Spinal cord (tissue), 9 donors: ENCODE measurements at regions not wholly inside any gene's neighbourhood (a gene's known extent, or its start where the extent isn't known, plus 50 kb on each side); places are given as distances from the start of the nearest gene placed in this dataset.

Source experiments
- DNase-seq, 6 donors: peaks; one replicate each; pipeline versions ENCODE4 v3.0.0 to v3.0.0-alpha.2; 2013 to 2015; ENCODE audit warnings: low spot score in 6 of 6, low read depth in 4 of 6
- H3K27ac ChIP-seq: one replicate; pipeline ENCODE4 v1.5.1; 2013; ENCODE audit warnings: low read depth, low read length, control low read depth
- H3K27me3 ChIP-seq: one replicate; pipeline ENCODE4 v1.6.1; 2013; ENCODE audit warnings: low read length; ENCODE audit not compliant: control insufficient read depth, insufficient read depth
- H3K36me3 ChIP-seq: one replicate; pipeline ENCODE4 v1.6.1; 2013; ENCODE audit warnings: low read length; ENCODE audit not compliant: control insufficient read depth, insufficient read depth
- H3K4me1 ChIP-seq: one replicate; pipeline ENCODE4 v1.6.1; 2013; ENCODE audit warnings: low read length; ENCODE audit not compliant: control insufficient read depth, insufficient read depth
- H3K4me3 ChIP-seq: one replicate; pipeline ENCODE4 v1.5.1; 2013; ENCODE audit warnings: low read depth, low read length, control low read depth
- H3K9me3 ChIP-seq: one replicate; pipeline ENCODE4 v1.6.1; 2013; ENCODE audit warnings: low read length; ENCODE audit not compliant: control insufficient read depth, insufficient read depth
- WGBS: methylation state at CpG from one replicate; pipeline ENCODE4 v1.1.5; 2013; ENCODE audit warnings: missing lambda C conversion rate; ENCODE audit not compliant: insufficient coverage; 5-methylcytosine and 5-hydroxymethylcytosine counted together
- donor health status: healthy.

DNA sequence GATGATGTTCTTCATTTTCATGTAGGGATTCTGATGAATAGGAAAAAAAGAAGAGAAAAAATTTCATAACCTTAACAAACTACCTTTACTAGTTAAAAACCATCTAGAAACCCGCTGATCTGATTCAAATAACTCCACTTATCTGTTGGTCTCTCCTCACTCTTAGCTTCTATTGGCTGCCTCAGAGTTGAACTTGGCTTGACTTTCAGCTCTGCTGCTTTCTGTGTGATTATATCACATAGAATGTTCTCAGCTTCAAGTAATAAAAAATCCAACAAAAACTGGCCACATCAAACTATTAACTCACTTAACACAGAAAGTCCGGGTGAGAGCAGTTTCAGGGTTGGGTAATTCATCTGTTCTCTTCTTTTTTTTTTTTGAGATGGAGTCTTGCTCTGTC is 126.8 kb upstream of the RASGRP1 start:
- 83% methylated on average over 1 of the region's 2 CpGs for WGBS
- H3K27ac ChIP-seq: no peak overlapping the region
- H3K4me1 ChIP-seq: no peaks in the 10 kb centered on the region
- H3K4me3 ChIP-seq: no peak overlapping the region
- H3K9me3 ChIP-seq: no peaks in the 10 kb centered on the region
- DNase-seq: peak in 1 of 6 donors; percentile 38
- no peaks in the 10 kb centered on the region for H3K27me3 ChIP-seq
- H3K36me3 ChIP-seq: no peaks in the 10 kb centered on the region

DNA sequence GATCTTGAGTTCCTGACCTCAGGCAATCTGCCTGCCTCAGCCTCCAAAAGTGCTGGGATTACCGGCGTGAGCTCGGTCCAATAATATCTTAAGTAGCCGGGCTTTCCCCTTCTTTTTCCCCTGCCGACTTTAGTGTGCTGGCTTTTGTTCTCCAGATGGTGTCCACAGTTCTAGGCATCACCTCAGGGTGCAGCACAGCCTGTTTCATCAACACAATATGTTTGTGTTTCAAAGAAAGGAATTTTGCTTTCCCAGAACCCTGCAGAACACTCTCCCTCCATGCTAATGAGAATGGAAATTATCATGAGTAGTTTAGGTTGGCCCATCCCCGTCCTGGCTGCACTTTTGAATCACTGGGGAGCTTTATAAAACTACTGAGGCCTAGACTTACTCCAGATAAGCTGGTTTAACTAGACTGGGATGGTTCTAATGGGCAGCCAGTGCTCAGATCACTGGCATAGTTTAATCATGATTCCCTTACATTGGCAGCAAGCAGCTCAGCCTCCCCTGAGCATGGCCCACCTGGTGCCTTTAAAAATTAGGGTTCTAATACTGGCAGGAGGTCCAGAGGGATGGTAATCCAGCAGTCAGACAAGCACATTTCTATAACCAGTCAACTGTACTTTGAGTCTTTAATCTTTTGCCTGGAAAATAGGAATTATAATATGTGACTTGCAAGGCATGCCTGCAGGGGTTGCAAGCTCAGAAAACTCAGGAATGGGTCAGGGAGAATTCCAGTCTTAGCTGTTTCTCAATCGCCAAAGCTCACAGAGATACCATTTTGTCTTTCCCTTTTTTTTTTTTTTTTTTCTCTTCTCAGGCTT is 127.6 kb upstream of the RASGRP1 start:
- 63% methylated on average over 5 of the region's 7 CpGs for WGBS
- H3K27me3 ChIP-seq: no peaks in the 10 kb centered on the region

DNA sequence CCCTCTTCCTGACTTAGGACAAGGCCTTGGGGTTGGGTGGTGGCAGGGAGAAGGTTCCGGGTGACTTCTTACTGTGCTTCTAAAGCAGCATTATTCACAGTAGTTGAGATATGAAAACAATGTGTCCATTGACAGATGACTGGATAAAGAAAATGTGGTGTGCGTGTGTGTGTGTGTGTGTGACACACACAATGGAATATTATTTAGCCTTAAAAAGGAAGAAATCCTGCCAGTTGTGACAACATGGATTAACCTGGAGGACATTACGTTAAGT is 128.1 kb upstream of the RASGRP1 start:
- Histone ChIP-seq H3K4me3 (no peak overlapping the region), H3K4me1 (no peaks in the 10 kb centered on the region), H3K9me3 (no peaks in the 10 kb centered on the region), H3K27ac (no peak overlapping the region), H3K27me3 (no peaks in the 10 kb centered on the region), H3K36me3 (no peaks in the 10 kb centered on the region)
- no peak for DNase-seq
- no CpG with 5 or more reads among the region's 3 CpGs for WGBS

More for the DNA sequence above, 127.6 kb upstream of the RASGRP1 start:
- Histone ChIP-seq H3K9me3 (no peaks in the 10 kb centered on the region), H3K27ac (no peak overlapping the region), H3K4me1 (no peaks in the 10 kb centered on the region), H3K4me3 (no peak overlapping the region), H3K36me3 (no peaks in the 10 kb centered on the region)
- DNase-seq: peak in 1 of 6 donors; percentile 38

DNA sequence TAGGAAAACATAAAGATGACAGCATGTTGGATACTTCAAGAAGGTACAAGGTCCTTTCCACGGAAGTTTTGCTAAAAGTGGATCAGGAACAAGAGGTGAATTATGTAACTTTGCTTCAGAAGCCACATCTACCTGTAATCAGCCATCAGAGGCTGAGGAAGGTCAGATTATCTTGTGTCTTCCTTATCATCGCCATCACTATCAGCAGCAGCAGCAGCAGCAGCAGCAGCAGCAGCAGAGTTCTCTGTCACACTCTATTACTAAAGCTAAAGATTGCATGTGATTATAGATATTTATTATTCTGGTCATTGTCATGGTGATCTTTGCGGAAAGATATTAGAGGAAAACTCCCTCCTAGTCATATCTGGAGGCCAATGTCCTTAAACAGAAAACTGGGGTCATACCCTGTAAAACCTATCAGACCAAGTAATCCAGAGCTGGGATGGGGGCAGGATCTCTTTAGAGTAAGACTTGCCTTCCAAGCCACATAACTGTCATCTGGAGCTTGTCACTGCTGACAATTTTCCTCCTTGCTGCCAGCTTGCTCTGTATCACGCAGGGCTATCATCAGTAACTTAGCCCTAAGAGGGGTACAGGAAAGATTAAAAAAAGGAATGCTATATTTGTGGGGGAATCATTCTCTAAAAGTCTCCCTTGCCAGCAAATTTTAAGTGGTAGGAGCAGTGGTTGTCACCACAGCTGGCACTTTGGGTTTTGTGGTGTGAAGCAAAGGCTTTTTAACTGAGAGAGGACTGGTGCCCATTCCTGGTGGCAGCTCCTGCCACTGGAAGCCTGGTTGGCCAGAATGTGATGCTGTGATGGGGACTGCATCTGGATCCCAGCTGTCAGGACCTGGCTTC is 130.9 kb upstream of the RASGRP1 start:
- H3K27ac ChIP-seq: no peak overlapping the region
- 77% methylated on average over 2 of the region's 4 CpGs for WGBS
- no peak for DNase-seq
- H3K36me3 ChIP-seq: no peaks in the 10 kb centered on the region
- no peaks in the 10 kb centered on the region for H3K4me1 ChIP-seq
- no peaks in the 10 kb centered on the region for H3K27me3 ChIP-seq
- no peaks in the 10 kb centered on the region for H3K9me3 ChIP-seq
- H3K4me3 ChIP-seq: no peak overlapping the region

DNA sequence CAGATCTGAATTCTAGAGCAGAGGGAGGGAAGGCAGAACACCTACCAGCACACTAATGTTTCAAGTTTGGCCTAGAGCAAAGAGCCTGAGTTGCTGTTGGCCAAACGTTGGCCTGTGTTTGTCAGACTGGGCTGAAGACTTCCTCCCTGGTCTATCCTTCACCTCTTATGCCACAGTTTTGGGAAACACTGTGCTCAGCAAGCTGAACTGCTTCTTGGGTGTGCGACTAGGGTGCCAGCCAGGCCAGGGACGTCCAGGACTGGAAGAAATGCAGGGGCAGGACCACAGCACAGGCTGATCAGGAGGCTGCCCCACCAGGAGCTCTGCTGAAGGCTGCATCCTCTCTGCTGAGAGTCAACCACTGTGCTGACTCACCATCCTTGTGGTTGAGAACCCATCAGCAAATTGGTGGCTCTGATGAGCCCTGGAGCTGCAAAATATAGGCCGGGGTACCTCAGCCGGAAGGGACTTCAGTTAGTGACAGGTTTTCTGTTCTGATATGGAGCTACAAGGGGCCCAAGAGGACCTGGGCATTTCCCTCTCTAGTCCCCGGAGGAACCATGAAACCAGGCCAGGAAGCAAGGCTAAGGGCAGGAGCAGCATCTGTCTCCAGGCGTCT is 131.6 kb upstream of the RASGRP1 start:
- no peak overlapping the region for H3K4me3 ChIP-seq
- H3K36me3 ChIP-seq: no peaks in the 10 kb centered on the region
- H3K4me1 ChIP-seq: no peaks in the 10 kb centered on the region
- H3K27ac ChIP-seq: no peak overlapping the region
- WGBS: 77% methylated on average over 7 of the region's 7 CpGs
- H3K9me3 ChIP-seq: no peaks in the 10 kb centered on the region
- no peak for DNase-seq
- no peaks in the 10 kb centered on the region for H3K27me3 ChIP-seq

DNA sequence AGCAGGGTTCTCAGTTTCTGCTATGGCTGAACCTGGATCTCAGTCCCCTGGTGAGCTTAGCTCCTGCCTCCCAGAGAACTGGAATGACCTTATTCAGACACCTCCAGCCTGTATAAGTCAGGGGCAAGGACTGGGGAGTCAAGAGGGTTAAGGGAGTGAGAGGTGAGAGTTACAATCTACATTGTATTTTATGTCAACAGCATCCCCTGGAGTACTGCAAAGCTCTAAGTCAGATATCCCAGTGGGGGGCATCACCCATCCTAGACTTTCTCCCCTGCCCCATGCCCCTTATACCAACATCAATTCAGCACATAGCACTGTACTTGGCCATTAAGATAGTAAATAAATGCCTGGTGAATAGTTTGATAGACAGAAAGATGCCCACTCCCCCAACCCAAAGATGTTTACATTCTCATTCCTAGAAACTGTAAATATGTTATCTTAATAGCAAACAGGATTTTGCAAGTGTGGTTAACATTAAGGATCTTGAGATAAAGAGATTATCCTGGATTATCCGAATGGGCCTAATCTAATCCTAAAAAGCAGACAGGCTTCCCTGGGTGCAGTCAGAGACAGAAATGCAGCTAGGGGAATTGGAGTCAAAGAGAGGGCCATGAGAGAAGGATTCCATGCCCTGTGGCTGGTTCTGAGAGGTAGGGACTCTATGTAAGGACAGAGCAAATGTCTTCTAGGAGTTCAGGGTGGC is 132.3 kb upstream of the RASGRP1 start:
- no peaks in the 10 kb centered on the region for H3K27me3 ChIP-seq
- no peaks in the 10 kb centered on the region for H3K4me1 ChIP-seq
- DNase-seq: no peak
- no peak overlapping the region for H3K27ac ChIP-seq
- H3K36me3 ChIP-seq: no peaks in the 10 kb centered on the region
- H3K9me3 ChIP-seq: no peaks in the 10 kb centered on the region
- 75% methylated on average over 1 of the region's 1 CpG for WGBS
- no peak overlapping the region for H3K4me3 ChIP-seq

DNA sequence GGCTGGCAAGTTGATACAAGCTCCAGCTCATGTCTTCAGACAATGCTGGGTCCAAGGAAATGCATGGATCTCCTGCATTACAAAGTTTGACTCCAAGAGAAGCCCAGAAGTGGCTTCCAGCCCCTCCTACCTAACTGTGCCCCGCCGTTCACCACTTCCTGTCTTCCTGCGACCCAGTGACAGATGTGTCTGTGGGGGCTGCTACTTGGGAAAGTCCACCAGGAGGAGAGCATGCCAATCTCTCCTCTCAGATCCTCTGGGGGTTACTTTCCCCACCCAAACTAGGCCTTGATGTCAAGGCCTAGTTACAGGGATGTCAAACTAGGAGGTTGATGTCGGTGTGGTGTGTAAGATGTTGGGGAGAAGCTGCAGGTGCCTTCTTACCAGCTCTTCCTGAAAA is 133.6 kb upstream of the RASGRP1 start:
- no peak for DNase-seq
- H3K27ac ChIP-seq: no peak overlapping the region
- no peak overlapping the region for H3K4me3 ChIP-seq
- no peaks in the 10 kb centered on the region for H3K4me1 ChIP-seq
- no peaks in the 10 kb centered on the region for H3K9me3 ChIP-seq
- WGBS: 71% methylated on average over 3 of the region's 4 CpGs
- H3K27me3 ChIP-seq: no peaks in the 10 kb centered on the region
- no peaks in the 10 kb centered on the region for H3K36me3 ChIP-seq

DNA sequence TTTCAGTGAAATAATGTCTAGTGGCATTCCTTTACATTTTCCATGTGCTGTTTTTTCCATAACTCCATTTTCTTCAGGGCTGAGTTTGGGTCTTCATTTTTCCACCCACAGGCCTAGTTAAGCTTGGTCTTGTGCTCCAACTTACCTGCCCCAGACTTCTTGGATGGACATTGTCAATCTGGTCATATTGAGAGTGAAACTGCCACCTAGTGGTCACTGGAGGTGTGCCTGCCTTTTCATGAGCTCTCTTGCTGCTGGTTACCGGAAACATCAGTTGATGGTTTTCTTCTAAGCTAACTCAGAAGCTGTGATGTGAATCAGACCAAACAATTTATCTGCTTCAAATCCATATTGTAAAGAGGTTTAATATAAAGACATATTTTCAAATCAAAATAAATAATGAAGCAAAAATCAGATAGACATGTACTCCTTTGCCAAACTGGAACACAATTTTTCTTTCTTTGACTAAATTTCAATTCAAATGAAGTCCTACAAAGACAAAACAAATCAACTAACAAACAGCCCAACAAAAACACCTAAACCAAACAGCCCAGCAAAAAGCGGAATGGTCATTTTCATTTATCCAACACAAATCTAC is 135.1 kb upstream of the RASGRP1 start:
- no CpG with 5 or more reads among the region's 2 CpGs for WGBS
- H3K27me3 ChIP-seq: no peaks in the 10 kb centered on the region
- no peaks in the 10 kb centered on the region for H3K4me1 ChIP-seq
- DNase-seq: peak in 5 of 6 donors; percentile 30 to 85 (median 33)
- H3K36me3 ChIP-seq: no peaks in the 10 kb centered on the region
- H3K4me3 ChIP-seq: no peak overlapping the region
- H3K9me3 ChIP-seq: no peaks in the 10 kb centered on the region
- no peak overlapping the region for H3K27ac ChIP-seq

DNA sequence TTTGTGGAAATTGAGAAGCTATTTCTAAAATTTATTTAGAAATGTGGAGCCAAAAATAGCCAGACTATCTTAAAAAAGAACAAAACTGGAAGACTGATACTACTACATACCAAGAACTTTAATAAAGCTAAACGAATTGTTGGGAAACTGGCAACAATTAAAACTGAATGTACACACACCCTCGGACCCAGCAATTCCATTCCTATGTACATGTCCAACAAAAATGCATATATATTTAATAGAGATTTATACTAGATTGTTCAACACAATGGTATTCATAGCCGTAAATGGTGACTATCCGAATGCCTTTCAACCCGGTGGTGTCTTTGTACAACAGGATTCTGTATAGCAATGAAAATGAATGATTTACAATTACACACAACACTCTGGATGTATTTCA is 136.5 kb upstream of the RASGRP1 start:
- H3K36me3 ChIP-seq: no peaks in the 10 kb centered on the region
- H3K9me3 ChIP-seq: no peaks in the 10 kb centered on the region
- H3K4me1 ChIP-seq: no peaks in the 10 kb centered on the region
- H3K4me3 ChIP-seq: no peak overlapping the region
- DNase-seq: no peak
- H3K27me3 ChIP-seq: peaks cover 7% of the 10 kb centered on the region
- WGBS: no CpG with 5 or more reads among the region's 5 CpGs
- no peak overlapping the region for H3K27ac ChIP-seq
